Activated CD8-positive, alpha-beta T cell treated with anti-CD3 and anti-CD28 coated beads for 36 hours (primary cell): ENCODE measurements at regions not wholly inside any gene's neighbourhood (a gene's known extent, or its start where the extent isn't known, plus 50 kb on each side); places are given as distances from the start of the nearest gene placed in this dataset.
"Not testable (repeated sequence)": the region's sequence is repeated elsewhere in the genome, so short reads cannot be mapped to it uniquely, and the experiment has no call there.

ENCODE experiments used
- ATAC-seq: fragments of 200-7000 bp; cut with Tn5 transposase; one replicate; pipeline ENCODE4 v1.10.0; 2021; ENCODE audit warnings: mild to moderate bottlenecking, moderate library complexity
- CTCF ChIA-PET: fragments of 350-600 bp; sonication (Branson Sonifier 250); formaldehyde crosslinking; loops from one replicate; lab custom pipeline; 2021; ENCODE audit warnings: antibody characterized with exemption; lab: Charles Lee
- POLR2A ChIA-PET: fragments of 350-600 bp; sonication (Branson Sonifier 250); formaldehyde crosslinking; loops from one replicate; lab custom pipeline; 2021; ENCODE audit warnings: antibody characterized with exemption; lab: Charles Lee
- DNase-seq: peaks from one replicate; pipeline ENCODE4 v3.0.0-alpha.2; 2020
- H3K27ac Mint-ChIP-seq: one replicate; pipeline ENCODE4 v1.8.0; 2021; ENCODE audit warnings: mild to moderate bottlenecking, mixed read lengths
- H3K27me3 Mint-ChIP-seq: one replicate; pipeline ENCODE4 v1.8.0; 2021; ENCODE audit warnings: mixed read lengths
- H3K36me3 Mint-ChIP-seq: one replicate; pipeline ENCODE4 v1.8.0; 2021; ENCODE audit warnings: low read depth, mixed read lengths
- H3K4me1 Mint-ChIP-seq: one replicate; pipeline ENCODE4 v1.8.0; 2021; ENCODE audit warnings: low read depth, mixed read lengths
- H3K4me3 Mint-ChIP-seq: one replicate; pipeline ENCODE4 v1.8.0; 2021; ENCODE audit warnings: mild to moderate bottlenecking, moderate library complexity, mixed read lengths
- H3K9me3 Mint-ChIP-seq: one replicate; pipeline ENCODE4 v1.8.0; 2021; ENCODE audit warnings: mixed read lengths
- CTCF ChIP-seq: fragments of 200-600 bp; IDR thresholded peaks from one replicate; pipeline ENCODE4 v1.8.0; 2022; ENCODE audit warnings: antibody characterized with exemption, mild to moderate bottlenecking
- intact Hi-C: fragments of 100-400 bp; cut with micrococcal nuclease; formaldehyde crosslinking; loops from one replicate; pipeline ENCODE4 v1.10.0; 2022

GRCh38 chr2:131645177-131645765, 117.6 kb downstream of the CCDC74A start:
- intact Hi-C loops: no loop called here
- TF ChIP-seq CTCF: no peak
- H3K27me3 Mint-ChIP-seq: peaks cover 26% of the 10 kb centered on the region
- no peaks in the 10 kb centered on the region for H3K4me1 Mint-ChIP-seq
- ChIA-PET CTCF (no interaction called here), POLR2A (no interaction called here)
- no peak overlapping the region for H3K27ac Mint-ChIP-seq
- DNase-seq (no peak), ATAC-seq (no peak)
- no peak overlapping the region for H3K4me3 Mint-ChIP-seq
- no peaks in the 10 kb centered on the region for H3K9me3 Mint-ChIP-seq
- no peaks in the 10 kb centered on the region for H3K36me3 Mint-ChIP-seq

- H3K4me1 Mint-ChIP-seq, ATAC-seq, H3K4me3 Mint-ChIP-seq, intact Hi-C loops, H3K27ac Mint-ChIP-seq, H3K36me3 Mint-ChIP-seq, CTCF ChIA-PET, POLR2A ChIA-PET, DNase-seq, H3K9me3 Mint-ChIP-seq: not testable (repeated sequence)
- peaks cover 26% of the 10 kb centered on the region for H3K27me3 Mint-ChIP-seq
Observed at GRCh38 chr2:131646220-131646619, 118.5 kb downstream of the CCDC74A start.

GRCh38 chr2:131646669-131647297, 119.1 kb downstream of the CCDC74A start:
- Mint-ChIP-seq H3K36me3 (no peaks in the 10 kb centered on the region), H3K4me3 (no peak overlapping the region), H3K27me3 (peaks cover 27% of the 10 kb centered on the region), H3K4me1 (no peaks in the 10 kb centered on the region), H3K9me3 (no peaks in the 10 kb centered on the region), H3K27ac (no peak overlapping the region)
- DNase-seq (no peak), ATAC-seq (no peak)
- no peak for TF ChIP-seq CTCF
- intact Hi-C loops: no loop called here
- POLR2A ChIA-PET: no interaction called here
- CTCF ChIA-PET: no interaction called here

GRCh38 chr2:131648565-131648964, 120.9 kb downstream of the CCDC74A start:
- DNase-seq, POLR2A ChIA-PET, CTCF ChIA-PET, H3K4me3 Mint-ChIP-seq, H3K36me3 Mint-ChIP-seq, H3K9me3 Mint-ChIP-seq, intact Hi-C loops, ATAC-seq, H3K4me1 Mint-ChIP-seq, H3K27ac Mint-ChIP-seq: not testable (repeated sequence)
- H3K27me3 Mint-ChIP-seq: peaks cover 28% of the 10 kb centered on the region

- H3K4me1 Mint-ChIP-seq, H3K36me3 Mint-ChIP-seq, POLR2A ChIA-PET, ATAC-seq, H3K9me3 Mint-ChIP-seq, H3K27ac Mint-ChIP-seq, H3K4me3 Mint-ChIP-seq, intact Hi-C loops, DNase-seq: not testable (repeated sequence)
- CTCF ChIA-PET: interaction anchor here (1.8 kb wide), 1 partner anchor 20 kb away, joined by 4 read pairs; no protein-coding TSS in a partner anchor
- peaks cover 22% of the 10 kb centered on the region for H3K27me3 Mint-ChIP-seq
Observed at GRCh38 chr2:131652246-131652645, 124.6 kb downstream of the CCDC74A start.

- H3K27me3 Mint-ChIP-seq: peaks cover 16% of the 10 kb centered on the region
- H3K4me1 Mint-ChIP-seq, CTCF ChIA-PET, intact Hi-C loops, H3K27ac Mint-ChIP-seq, POLR2A ChIA-PET, DNase-seq, H3K36me3 Mint-ChIP-seq, H3K4me3 Mint-ChIP-seq, ATAC-seq, H3K9me3 Mint-ChIP-seq: not testable (repeated sequence)
Observed at GRCh38 chr2:131654107-131654506, 126.4 kb downstream of the CCDC74A start.
